H1 (cell line): ENCODE measurements at regions not wholly inside any gene's neighbourhood (a gene's known extent, or its start where the extent isn't known, plus 50 kb on each side); places are given as distances from the start of the nearest gene placed in this dataset.

Source experiments
- BCL11A ChIP-seq, 2 experiments: IDR thresholded peaks; one replicate each; pipeline ENCODE4 v1.6.1; 2011; ENCODE audit warnings: low read depth in 2 of 2, low read length in 2 of 2, mild to moderate bottlenecking in 2 of 2
- CHD1 ChIP-seq: IDR thresholded peaks from 2 replicates; pipeline ENCODE4 v1.6.1; 2012; ENCODE audit warnings: low read depth, low read length, improper control_type of control experiment
- EZH2 ChIP-seq: fragments of 200-600 bp; sonication (generic); IDR thresholded peaks from 2 replicates; pipeline ENCODE4 v1.7.1; 2012; ENCODE audit warnings: low read depth, mild to moderate bottlenecking, moderate library complexity, low read length, inconsistent platforms; ENCODE audit not compliant: severe bottlenecking
- GABPA ChIP-seq: IDR thresholded peaks from 2 replicates; pipeline ENCODE4 v1.6.1; 2011; ENCODE audit warnings: mild to moderate bottlenecking, low read length, moderate library complexity, borderline replicate concordance; ENCODE audit not compliant: insufficient read depth
- NANOG ChIP-seq: IDR thresholded peaks from 2 replicates; pipeline ENCODE4 v1.6.1; 2011; ENCODE audit warnings: low read length, low read depth, mild to moderate bottlenecking, inconsistent platforms; ENCODE audit not compliant: insufficient read depth, poor library complexity, severe bottlenecking
- POU5F1 ChIP-seq: IDR thresholded peaks from 2 replicates; pipeline ENCODE4 v1.6.1; 2011; ENCODE audit warnings: low read depth, mild to moderate bottlenecking, low read length, moderate library complexity
- RAD21 ChIP-seq, 2 experiments: IDR thresholded peaks in 1 of 2; conservative IDR thresholded peaks in 1 of 2; 2 replicates each; pipeline ENCODE4 v1.6.1; 2011; ENCODE audit warnings: low read depth in 2 of 2, low read length in 2 of 2, improper control_type of control experiment in 1 of 2, inconsistent platforms in 1 of 2, mild to moderate bottlenecking in 1 of 2, moderate library complexity in 1 of 2
- RBBP5 ChIP-seq: IDR thresholded peaks from 2 replicates; pipeline ENCODE4 v1.7.1; 2012; ENCODE audit warnings: low read depth, mild to moderate bottlenecking, inconsistent platforms, low read length, moderate library complexity, borderline replicate concordance
- RXRA ChIP-seq: IDR thresholded peaks from 2 replicates; pipeline ENCODE4 v1.6.1; 2011; ENCODE audit warnings: low read depth, mild to moderate bottlenecking, low read length, moderate library complexity; ENCODE audit not compliant: insufficient read depth
- SIN3A ChIP-seq, 2 experiments: IDR thresholded peaks in 1 of 2; conservative IDR thresholded peaks in 1 of 2; 2 replicates each; pipeline ENCODE4 v1.6.1; 2011 to 2012; ENCODE audit warnings: low read length in 2 of 2, improper control_type of control experiment in 1 of 2, low read depth in 1 of 2, mild to moderate bottlenecking in 1 of 2
- SP1 ChIP-seq: IDR thresholded peaks from 2 replicates; pipeline ENCODE4 v1.6.1; 2011; ENCODE audit warnings: low read depth, low read length
- TAF1 ChIP-seq: IDR thresholded peaks from 2 replicates; pipeline ENCODE4 v1.6.1; 2011; ENCODE audit warnings: mild to moderate bottlenecking, low read depth, low read length
- TAF7 ChIP-seq: optimal IDR thresholded peaks from 2 replicates; pipeline ENCODE3; 2011; ENCODE audit warnings: low read depth, mild to moderate bottlenecking, inconsistent platforms, low read length, moderate library complexity, borderline replicate concordance
- TEAD4 ChIP-seq: IDR thresholded peaks from 2 replicates; pipeline ENCODE4 v1.6.1; 2012; ENCODE audit warnings: low read depth, low read length, inconsistent platforms, mixed read lengths
- TF ChIP-seq, protein P1 (sequence below): IDR thresholded peaks from 2 replicates; pipeline ENCODE4 v1.6.1; 2011; ENCODE audit warnings: low read length, improper control_type of control experiment
- TF ChIP-seq, protein P2 (sequence below): IDR thresholded peaks from 2 replicates; pipeline ENCODE4 v1.6.1; 2012; ENCODE audit warnings: inconsistent platforms

DNA sequence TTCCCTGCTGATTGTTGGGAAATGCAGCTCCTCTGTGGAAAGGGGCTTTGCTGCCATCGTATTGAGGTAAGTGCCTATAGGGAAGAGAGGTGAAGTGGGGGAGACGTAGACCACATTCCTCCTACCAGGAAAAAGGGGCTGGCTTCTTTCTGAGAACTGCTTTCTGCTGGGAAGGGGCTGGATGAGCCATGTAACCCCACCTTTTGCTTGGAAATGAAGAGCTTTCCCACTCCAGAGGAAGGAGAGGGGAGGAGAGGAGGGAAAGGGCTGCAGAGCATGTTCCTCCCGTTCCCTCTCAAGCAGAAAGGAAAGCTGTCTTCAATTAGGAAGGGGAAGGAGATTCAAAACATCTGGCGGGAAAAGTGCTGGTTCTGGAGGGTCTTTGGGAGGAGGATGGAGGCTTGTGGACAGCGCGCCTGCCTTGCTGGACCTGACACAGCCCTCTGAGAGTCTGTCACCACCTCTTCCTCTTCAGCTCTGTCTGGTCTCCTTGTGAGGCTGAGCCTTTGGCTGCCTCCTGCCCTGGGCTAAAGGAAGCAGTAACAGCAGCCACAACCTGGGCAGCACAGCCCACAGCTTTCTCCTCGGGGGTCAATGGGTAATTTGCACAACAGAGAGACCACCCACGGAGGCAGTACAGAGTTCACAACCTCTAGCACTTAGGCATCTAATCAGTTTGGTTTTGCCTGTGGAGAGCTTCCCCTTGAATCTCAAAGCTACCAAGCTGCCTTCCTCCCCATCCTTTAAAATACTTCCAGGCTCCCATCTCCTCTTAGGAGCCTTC lies 410.0 kb upstream of the TNP1 start (continued):
- TF ChIP-seq RAD21 (IDR thresholded peaks at IDR 0.05 in 1 of 2, conservative IDR thresholded peaks at IDR 0.05 in 1 of 2; ENCODE audit: low read depth in 2 of 2, low read length in 2 of 2): peak in 1 of 2 experiments; percentile 29; a peak in 2 of 4 replicates
- peak; percentile 46; the same call in 1 of the 2 replicates for TF ChIP-seq TEAD4
- no peak for TF ChIP-seq SIN3A (conservative IDR thresholded peaks at IDR 0.05 in 1 of 2, IDR thresholded peaks at IDR 0.05 in 1 of 2; ENCODE audit: low read depth in 1 of 2, low read length in 2 of 2)
- no peak for TF ChIP-seq EZH2
- TF ChIP-seq GABPA: no peak
- TF ChIP-seq, protein P1, sequence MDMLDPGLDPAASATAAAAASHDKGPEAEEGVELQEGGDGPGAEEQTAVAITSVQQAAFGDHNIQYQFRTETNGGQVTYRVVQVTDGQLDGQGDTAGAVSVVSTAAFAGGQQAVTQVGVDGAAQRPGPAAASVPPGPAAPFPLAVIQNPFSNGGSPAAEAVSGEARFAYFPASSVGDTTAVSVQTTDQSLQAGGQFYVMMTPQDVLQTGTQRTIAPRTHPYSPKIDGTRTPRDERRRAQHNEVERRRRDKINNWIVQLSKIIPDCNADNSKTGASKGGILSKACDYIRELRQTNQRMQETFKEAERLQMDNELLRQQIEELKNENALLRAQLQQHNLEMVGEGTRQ: no peak
- TF ChIP-seq NANOG: peak; percentile 99
- TF ChIP-seq CHD1: no peak
- TF ChIP-seq RXRA: peak; percentile 91
- TF ChIP-seq, protein P2, sequence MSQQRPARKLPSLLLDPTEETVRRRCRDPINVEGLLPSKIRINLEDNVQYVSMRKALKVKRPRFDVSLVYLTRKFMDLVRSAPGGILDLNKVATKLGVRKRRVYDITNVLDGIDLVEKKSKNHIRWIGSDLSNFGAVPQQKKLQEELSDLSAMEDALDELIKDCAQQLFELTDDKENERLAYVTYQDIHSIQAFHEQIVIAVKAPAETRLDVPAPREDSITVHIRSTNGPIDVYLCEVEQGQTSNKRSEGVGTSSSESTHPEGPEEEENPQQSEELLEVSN: no peak
- TF ChIP-seq BCL11A (IDR thresholded peaks at IDR 0.05; ENCODE audit: low read depth in 2 of 2, low read length in 2 of 2): no peak
- no peak for TF ChIP-seq TAF1
- peak; percentile 70; the same call in 1 of the 2 replicates for TF ChIP-seq POU5F1
- TF ChIP-seq SP1: 0 out of 2 replicates have a peak, but pooled peaks have one; percentile 49
- no peak for TF ChIP-seq RBBP5
- TF ChIP-seq TAF7: no peak
- TF ChIP-seq, all 59 proteins: peak for 14
